ENCODE measurements at regions not wholly inside any gene's neighbourhood (a gene's known extent, or its start where the extent isn't known, plus 50 kb on each side); places are given as distances from the start of the nearest gene placed in this dataset.

- no peak overlapping the region for H3K27ac ChIP-seq
- no peaks in the 10 kb centered on the region for H3K9me3 ChIP-seq
- no peaks in the 10 kb centered on the region for H3K4me1 ChIP-seq
- peak in 1 of 2 donors; percentile 48 for DNase-seq
- no peaks in the 10 kb centered on the region for H3K36me3 ChIP-seq
- no peak overlapping the region for H3K4me3 ChIP-seq
- no peak for TF ChIP-seq CTCF (IDR thresholded peaks at IDR 0.05)
- intact Hi-C loops (cut with DNase I; ENCODE audit: low total_unique reads): no loop called here
- H3K27me3 ChIP-seq: peaks cover 0 to 13% of the 10 kb centered on the region in 2 donors
These were observed 73.9 kb downstream of the LSM3 start for GRCh38 chr3:14252321-14253021.

GRCh38 chr3:14253022-14253706 is 74.5 kb downstream of the LSM3 start:
- intact Hi-C loops (cut with DNase I; ENCODE audit: low total_unique reads): no loop called here
- Histone ChIP-seq H3K9me3 (no peaks in the 10 kb centered on the region), H3K4me1 (no peaks in the 10 kb centered on the region), H3K27ac (no peak overlapping the region), H3K27me3 (peaks cover 0 to 13% of the 10 kb centered on the region in 2 donors), H3K36me3 (no peaks in the 10 kb centered on the region), H3K4me3 (no peak overlapping the region)
- TF ChIP-seq CTCF (IDR thresholded peaks at IDR 0.05): no peak
- peak; percentile 39 to 69 for DNase-seq

- Histone ChIP-seq H3K9me3 (no peaks in the 10 kb centered on the region), H3K36me3 (no peaks in the 10 kb centered on the region), H3K27ac (no peak overlapping the region), H3K4me3 (no peak overlapping the region), H3K27me3 (peaks cover 0 to 13% of the 10 kb centered on the region in 2 donors), H3K4me1 (no peaks in the 10 kb centered on the region)
- no peak for TF ChIP-seq CTCF (IDR thresholded peaks at IDR 0.05)
- DNase-seq: peak in 1 of 2 donors; percentile 46
- intact Hi-C loops (cut with DNase I; ENCODE audit: low total_unique reads): no loop called here
These were observed 75.2 kb downstream of the LSM3 start for GRCh38 chr3:14253707-14254382.

GRCh38 chr3:14254812-14255702 is 76.4 kb downstream of the LSM3 start:
- H3K9me3 ChIP-seq: no peaks in the 10 kb centered on the region
- TF ChIP-seq CTCF (IDR thresholded peaks at IDR 0.05): no peak
- no peak overlapping the region for H3K4me3 ChIP-seq
- no peak for DNase-seq
- no peaks in the 10 kb centered on the region for H3K36me3 ChIP-seq
- H3K27me3 ChIP-seq: peaks cover 0 to 13% of the 10 kb centered on the region in 2 donors
- intact Hi-C loops (cut with DNase I; ENCODE audit: low total_unique reads): no loop called here
- no peaks in the 10 kb centered on the region for H3K4me1 ChIP-seq
- H3K27ac ChIP-seq: no peak overlapping the region

- intact Hi-C loops (cut with DNase I; ENCODE audit: low total_unique reads): no loop called here
- H3K4me1 ChIP-seq: no peaks in the 10 kb centered on the region
- H3K36me3 ChIP-seq: no peaks in the 10 kb centered on the region
- H3K27ac ChIP-seq: no peak overlapping the region
- no peaks in the 10 kb centered on the region for H3K9me3 ChIP-seq
- TF ChIP-seq CTCF (IDR thresholded peaks at IDR 0.05): no peak
- H3K27me3 ChIP-seq: peaks cover 0 to 11% of the 10 kb centered on the region in 2 donors
- H3K4me3 ChIP-seq: no peak overlapping the region
- DNase-seq: peak in 1 of 2 donors; percentile 19
These were observed 77.4 kb downstream of the LSM3 start for GRCh38 chr3:14256046-14256445.

Data from tibial artery (tissue), 4 donors.